ENCODE measurements at regions not wholly inside any gene's neighbourhood (a gene's known extent, or its start where the extent isn't known, plus 50 kb on each side); places are given as distances from the start of the nearest gene placed in this dataset.

- no peak overlapping the region for H3K27ac ChIP-seq (ENCODE audit: low read depth, low read length)
- no peaks in the 10 kb centered on the region for H3K27me3 ChIP-seq (ENCODE audit: control insufficient read depth in 3 of 3, insufficient read depth in 3 of 3, low read length in 3 of 3)
- H3K9ac ChIP-seq (ENCODE audit: low read depth in 1 of 3, low read length in 3 of 3) = no peak overlapping the region
- H3K4me1 ChIP-seq (ENCODE audit: control insufficient read depth in 3 of 3, insufficient read depth in 3 of 3, low read length in 3 of 3) = peaks cover 0 to 3% (median 0%) of the 10 kb centered on the region in 3 donors
- H3K9me3 ChIP-seq (ENCODE audit: control insufficient read depth in 3 of 3, low read length in 3 of 3) = peaks cover 0 to 1% (median 0%) of the 10 kb centered on the region in 3 donors
- no peak overlapping the region for H3K4me3 ChIP-seq (ENCODE audit: low read length in 3 of 3)
- no peaks in the 10 kb centered on the region for H3K36me3 ChIP-seq (ENCODE audit: control insufficient read depth in 3 of 3, insufficient read depth in 3 of 3, low read length in 3 of 3)
These were observed 132.5 kb upstream of the DPT start for GRCh38 chr1:168861421-168862004.

GRCh38 chr1:168863772-168864171 is 134.8 kb upstream of the DPT start:
- Histone ChIP-seq H3K4me3 (ENCODE audit: low read length in 3 of 3) (no peak overlapping the region), H3K9me3 (ENCODE audit: control insufficient read depth in 3 of 3, low read length in 3 of 3) (peaks cover 0 to 2% (median 0%) of the 10 kb centered on the region in 3 donors), H3K4me1 (ENCODE audit: control insufficient read depth in 3 of 3, insufficient read depth in 3 of 3, low read length in 3 of 3) (peaks cover 0 to 3% (median 3%) of the 10 kb centered on the region in 3 donors), H3K27ac (ENCODE audit: low read depth, low read length) (peak overlapping the region; percentile 12), H3K9ac (ENCODE audit: low read depth in 1 of 3, low read length in 3 of 3) (no peak overlapping the region), H3K27me3 (ENCODE audit: control insufficient read depth in 3 of 3, insufficient read depth in 3 of 3, low read length in 3 of 3) (no peaks in the 10 kb centered on the region), H3K36me3 (ENCODE audit: control insufficient read depth in 3 of 3, insufficient read depth in 3 of 3, low read length in 3 of 3) (no peaks in the 10 kb centered on the region)

- Histone ChIP-seq H3K36me3 (ENCODE audit: control insufficient read depth in 3 of 3, insufficient read depth in 3 of 3, low read length in 3 of 3) (no peaks in the 10 kb centered on the region), H3K9me3 (ENCODE audit: control insufficient read depth in 3 of 3, low read length in 3 of 3) (peaks cover 0 to 2% (median 0%) of the 10 kb centered on the region in 3 donors), H3K4me3 (ENCODE audit: low read length in 3 of 3) (no peak overlapping the region), H3K9ac (ENCODE audit: low read depth in 1 of 3, low read length in 3 of 3) (no peak overlapping the region), H3K27me3 (ENCODE audit: control insufficient read depth in 3 of 3, insufficient read depth in 3 of 3, low read length in 3 of 3) (no peaks in the 10 kb centered on the region), H3K27ac (ENCODE audit: low read depth, low read length) (peak overlapping the region; percentile 12), H3K4me1 (ENCODE audit: control insufficient read depth in 3 of 3, insufficient read depth in 3 of 3, low read length in 3 of 3) (peaks cover 0 to 3% (median 3%) of the 10 kb centered on the region in 3 donors)
These were observed 135.3 kb upstream of the DPT start for GRCh38 chr1:168864266-168864665.

GRCh38 chr1:168865850-168866620 is 137.0 kb upstream of the DPT start:
- Histone ChIP-seq H3K4me1 (ENCODE audit: control insufficient read depth in 3 of 3, insufficient read depth in 3 of 3, low read length in 3 of 3) (peaks cover 0 to 3% (median 3%) of the 10 kb centered on the region in 3 donors), H3K4me3 (ENCODE audit: low read length in 3 of 3) (no peak overlapping the region), H3K9me3 (ENCODE audit: control insufficient read depth in 3 of 3, low read length in 3 of 3) (peaks cover 0 to 2% (median 0%) of the 10 kb centered on the region in 3 donors), H3K36me3 (ENCODE audit: control insufficient read depth in 3 of 3, insufficient read depth in 3 of 3, low read length in 3 of 3) (no peaks in the 10 kb centered on the region), H3K27me3 (ENCODE audit: control insufficient read depth in 3 of 3, insufficient read depth in 3 of 3, low read length in 3 of 3) (no peaks in the 10 kb centered on the region), H3K27ac (ENCODE audit: low read depth, low read length) (no peak overlapping the region), H3K9ac (ENCODE audit: low read depth in 1 of 3, low read length in 3 of 3) (no peak overlapping the region)

- Histone ChIP-seq H3K9ac (ENCODE audit: low read depth in 1 of 3, low read length in 3 of 3) (no peak overlapping the region), H3K4me1 (ENCODE audit: control insufficient read depth in 3 of 3, insufficient read depth in 3 of 3, low read length in 3 of 3) (peaks cover 0 to 3% (median 3%) of the 10 kb centered on the region in 3 donors), H3K36me3 (ENCODE audit: control insufficient read depth in 3 of 3, insufficient read depth in 3 of 3, low read length in 3 of 3) (no peaks in the 10 kb centered on the region), H3K9me3 (ENCODE audit: control insufficient read depth in 3 of 3, low read length in 3 of 3) (peaks cover 0 to 2% (median 0%) of the 10 kb centered on the region in 3 donors), H3K4me3 (ENCODE audit: low read length in 3 of 3) (no peak overlapping the region), H3K27ac (ENCODE audit: low read depth, low read length) (no peak overlapping the region), H3K27me3 (ENCODE audit: control insufficient read depth in 3 of 3, insufficient read depth in 3 of 3, low read length in 3 of 3) (no peaks in the 10 kb centered on the region)
These were observed 139.1 kb upstream of the DPT start for GRCh38 chr1:168867941-168868634.

GRCh38 chr1:168871531-168871930 is 142.5 kb upstream of the DPT start:
- no peak overlapping the region for H3K27ac ChIP-seq (ENCODE audit: low read depth, low read length)
- H3K9ac ChIP-seq (ENCODE audit: low read depth in 1 of 3, low read length in 3 of 3) = no peak overlapping the region
- peaks cover 0 to under 1% (median 0%) of the 10 kb centered on the region in 3 donors for H3K9me3 ChIP-seq (ENCODE audit: control insufficient read depth in 3 of 3, low read length in 3 of 3)
- peaks cover 0 to 3% (median 0%) of the 10 kb centered on the region in 3 donors for H3K4me1 ChIP-seq (ENCODE audit: control insufficient read depth in 3 of 3, insufficient read depth in 3 of 3, low read length in 3 of 3)
- H3K27me3 ChIP-seq (ENCODE audit: control insufficient read depth in 3 of 3, insufficient read depth in 3 of 3, low read length in 3 of 3) = no peaks in the 10 kb centered on the region
- H3K4me3 ChIP-seq (ENCODE audit: low read length in 3 of 3) = no peak overlapping the region
- no peaks in the 10 kb centered on the region for H3K36me3 ChIP-seq (ENCODE audit: control insufficient read depth in 3 of 3, insufficient read depth in 3 of 3, low read length in 3 of 3)

GRCh38 chr1:168875831-168876230 is 146.8 kb upstream of the DPT start:
- no peak overlapping the region for H3K27ac ChIP-seq (ENCODE audit: low read depth, low read length)
- H3K9me3 ChIP-seq (ENCODE audit: control insufficient read depth in 3 of 3, low read length in 3 of 3) = no peaks in the 10 kb centered on the region
- no peaks in the 10 kb centered on the region for H3K36me3 ChIP-seq (ENCODE audit: control insufficient read depth in 3 of 3, insufficient read depth in 3 of 3, low read length in 3 of 3)
- H3K4me3 ChIP-seq (ENCODE audit: low read length in 3 of 3) = no peak overlapping the region
- H3K4me1 ChIP-seq (ENCODE audit: control insufficient read depth in 3 of 3, insufficient read depth in 3 of 3, low read length in 3 of 3) = peaks cover 4 to 6% (median 5%) of the 10 kb centered on the region in 3 donors
- no peak overlapping the region for H3K9ac ChIP-seq (ENCODE audit: low read depth in 1 of 3, low read length in 3 of 3)
- no peaks in the 10 kb centered on the region for H3K27me3 ChIP-seq (ENCODE audit: control insufficient read depth in 3 of 3, insufficient read depth in 3 of 3, low read length in 3 of 3)

GRCh38 chr1:168876830-168877229 is 147.8 kb upstream of the DPT start:
- Histone ChIP-seq H3K27ac (ENCODE audit: low read depth, low read length) (no peak overlapping the region), H3K9ac (ENCODE audit: low read depth in 1 of 3, low read length in 3 of 3) (no peak overlapping the region), H3K4me3 (ENCODE audit: low read length in 3 of 3) (no peak overlapping the region), H3K36me3 (ENCODE audit: control insufficient read depth in 3 of 3, insufficient read depth in 3 of 3, low read length in 3 of 3) (no peaks in the 10 kb centered on the region), H3K27me3 (ENCODE audit: control insufficient read depth in 3 of 3, insufficient read depth in 3 of 3, low read length in 3 of 3) (no peaks in the 10 kb centered on the region), H3K9me3 (ENCODE audit: control insufficient read depth in 3 of 3, low read length in 3 of 3) (no peaks in the 10 kb centered on the region), H3K4me1 (ENCODE audit: control insufficient read depth in 3 of 3, insufficient read depth in 3 of 3, low read length in 3 of 3) (peaks cover 4 to 6% (median 5%) of the 10 kb centered on the region in 3 donors)

GRCh38 chr1:168879896-168880734 is 151.1 kb upstream of the DPT start:
- peak overlapping the region in 1 of 3 donors; percentile 17 for H3K9ac ChIP-seq (ENCODE audit: low read depth in 1 of 3, low read length in 3 of 3)
- H3K9me3 ChIP-seq (ENCODE audit: control insufficient read depth in 3 of 3, low read length in 3 of 3) = no peaks in the 10 kb centered on the region
- H3K4me1 ChIP-seq (ENCODE audit: control insufficient read depth in 3 of 3, insufficient read depth in 3 of 3, low read length in 3 of 3) = peaks cover 4 to 6% (median 5%) of the 10 kb centered on the region in 3 donors
- no peaks in the 10 kb centered on the region for H3K27me3 ChIP-seq (ENCODE audit: control insufficient read depth in 3 of 3, insufficient read depth in 3 of 3, low read length in 3 of 3)
- no peaks in the 10 kb centered on the region for H3K36me3 ChIP-seq (ENCODE audit: control insufficient read depth in 3 of 3, insufficient read depth in 3 of 3, low read length in 3 of 3)
- H3K27ac ChIP-seq (ENCODE audit: low read depth, low read length) = no peak overlapping the region
- peak overlapping the region in 2 of 3 donors; percentile 24 to 36 for H3K4me3 ChIP-seq (ENCODE audit: low read length in 3 of 3)

All from skeletal muscle tissue (tissue), 3 donors.